GM23338 (cell line): ENCODE measurements at regions not wholly inside any gene's neighbourhood (a gene's known extent, or its start where the extent isn't known, plus 50 kb on each side); places are given as distances from the start of the nearest gene placed in this dataset.

Source experiments
- ATAC-seq: fragments of 200-7000 bp; cut with Tn5 transposase; 3 replicates; pipeline ENCODE4 v1.9.1; 2020
- DNase-seq: peaks from one replicate; pipeline ENCODE4 v3.0.0-alpha.2; 2015; ENCODE audit warnings: low spot score
- H2AFZ ChIP-seq: fragments of 200-600 bp; sonication (generic); 2 replicates; pipeline ENCODE4 v1.8.0; 2016; ENCODE audit warnings: antibody characterized with exemption, mild to moderate bottlenecking, moderate library complexity
- H3F3A ChIP-seq: fragments of 200-600 bp; sonication (generic); replicated peaks from 2 replicates; pipeline ENCODE4 v1.8.0; 2017; ENCODE audit warnings: antibody characterized with exemption, mixed run types, low read depth
- H3K27ac ChIP-seq: fragments of 200-600 bp; sonication (generic); 2 replicates; pipeline ENCODE4 v1.6.1; 2016; ENCODE audit warnings: low read depth
- H3K27me3 ChIP-seq: fragments of 200-600 bp; sonication (generic); 2 replicates; pipeline ENCODE4 v1.8.0; 2016; ENCODE audit warnings: mild to moderate bottlenecking, mixed run types, moderate library complexity; ENCODE audit not compliant: insufficient read depth
- H3K36me3 ChIP-seq: fragments of 200-600 bp; sonication (generic); 2 replicates; pipeline ENCODE4 v1.8.0; 2016; ENCODE audit warnings: mild to moderate bottlenecking; ENCODE audit not compliant: insufficient read depth
- H3K4me1 ChIP-seq: fragments of 200-600 bp; sonication (generic); 2 replicates; pipeline ENCODE4 v1.8.0; 2016; ENCODE audit warnings: mild to moderate bottlenecking, moderate library complexity; ENCODE audit not compliant: insufficient read depth
- H3K4me2 ChIP-seq: fragments of 200-600 bp; sonication (generic); 2 replicates; pipeline ENCODE4 v1.7.1; 2017; ENCODE audit warnings: mixed run types
- H3K4me3 ChIP-seq: fragments of 200-600 bp; sonication (generic); 2 replicates; pipeline ENCODE4 v1.6.1; 2016; ENCODE audit warnings: mixed run types
- H3K79me2 ChIP-seq: fragments of 200-600 bp; sonication (generic); replicated peaks from 2 replicates; pipeline ENCODE4 v1.8.0; 2017; ENCODE audit warnings: mild to moderate bottlenecking; ENCODE audit not compliant: insufficient read depth
- H3K9me2 ChIP-seq: fragments of 200-600 bp; sonication (generic); 2 replicates; pipeline ENCODE4 v1.8.0; 2017; ENCODE audit not compliant: insufficient read depth
- H4K20me1 ChIP-seq: fragments of 200-600 bp; sonication (generic); replicated peaks from 2 replicates; pipeline ENCODE4 v1.8.0; 2017; ENCODE audit warnings: mild to moderate bottlenecking; ENCODE audit not compliant: insufficient read depth
- H3K27ac Mint-ChIP-seq: 2 replicates; pipeline ENCODE4 v1.8.0; 2020; ENCODE audit warnings: inconsistent platforms, mild to moderate bottlenecking, moderate library complexity, mixed read lengths
- H3K27me3 Mint-ChIP-seq: 3 replicates; pipeline ENCODE4 v1.8.0; 2022; ENCODE audit warnings: low read depth, mild to moderate bottlenecking, moderate library complexity, mixed read lengths, inconsistent platforms; ENCODE audit not compliant: insufficient read depth, poor library complexity
- H3K36me3 Mint-ChIP-seq: 3 replicates; pipeline ENCODE4 v1.8.0; 2021; ENCODE audit warnings: low read depth, mild to moderate bottlenecking, inconsistent platforms, moderate library complexity, mixed read lengths
- H3K4me1 Mint-ChIP-seq: 3 replicates; pipeline ENCODE4 v1.8.0; 2020; ENCODE audit warnings: mild to moderate bottlenecking, inconsistent platforms, mixed read lengths
- H3K4me3 Mint-ChIP-seq: 3 replicates; pipeline ENCODE4 v1.8.0; 2021; ENCODE audit warnings: moderate library complexity, mild to moderate bottlenecking, inconsistent platforms, mixed read lengths
- H3K9me3 Mint-ChIP-seq: 3 replicates; pipeline ENCODE4 v1.8.0; 2020; ENCODE audit warnings: moderate library complexity, mild to moderate bottlenecking, inconsistent platforms, mixed read lengths
- CREB1 ChIP-seq: fragments of 250-450 bp; sonication (Bioruptor Pico); IDR thresholded peaks from 2 replicates; pipeline ENCODE4 v1.5.0; 2020; ENCODE audit warnings: low read depth, mild to moderate bottlenecking, moderate library complexity
- STAT1 ChIP-seq: IDR thresholded peaks from one replicate; pipeline ENCODE4 v1.6.1; 2016; ENCODE audit warnings: antibody characterized with exemption; ENCODE audit not compliant: unreplicated experiment
- ZNF331 ChIP-seq: fragments of 250-450 bp; sonication (Bioruptor Pico); IDR thresholded peaks from 2 replicates; pipeline ENCODE4 v1.5.0; 2020; ENCODE audit warnings: low read depth, mild to moderate bottlenecking, moderate library complexity
- ZNF462 ChIP-seq: fragments of 250-450 bp; sonication (Bioruptor Pico); IDR thresholded peaks from 2 replicates; pipeline ENCODE4 v1.5.0; 2020; ENCODE audit warnings: mild to moderate bottlenecking, moderate library complexity
- TF ChIP-seq, protein P1 (sequence below): IDR thresholded peaks from one replicate; pipeline ENCODE4 v1.6.1; 2018; ENCODE audit warnings: antibody characterized with exemption; ENCODE audit not compliant: unreplicated experiment

- no peak for TF ChIP-seq ZNF462 (CRISPR knock-in tag)
- TF ChIP-seq CREB1, result no peak
- TF ChIP-seq ZNF331 (CRISPR knock-in tag), result no peak
- TF ChIP-seq, protein P1, sequence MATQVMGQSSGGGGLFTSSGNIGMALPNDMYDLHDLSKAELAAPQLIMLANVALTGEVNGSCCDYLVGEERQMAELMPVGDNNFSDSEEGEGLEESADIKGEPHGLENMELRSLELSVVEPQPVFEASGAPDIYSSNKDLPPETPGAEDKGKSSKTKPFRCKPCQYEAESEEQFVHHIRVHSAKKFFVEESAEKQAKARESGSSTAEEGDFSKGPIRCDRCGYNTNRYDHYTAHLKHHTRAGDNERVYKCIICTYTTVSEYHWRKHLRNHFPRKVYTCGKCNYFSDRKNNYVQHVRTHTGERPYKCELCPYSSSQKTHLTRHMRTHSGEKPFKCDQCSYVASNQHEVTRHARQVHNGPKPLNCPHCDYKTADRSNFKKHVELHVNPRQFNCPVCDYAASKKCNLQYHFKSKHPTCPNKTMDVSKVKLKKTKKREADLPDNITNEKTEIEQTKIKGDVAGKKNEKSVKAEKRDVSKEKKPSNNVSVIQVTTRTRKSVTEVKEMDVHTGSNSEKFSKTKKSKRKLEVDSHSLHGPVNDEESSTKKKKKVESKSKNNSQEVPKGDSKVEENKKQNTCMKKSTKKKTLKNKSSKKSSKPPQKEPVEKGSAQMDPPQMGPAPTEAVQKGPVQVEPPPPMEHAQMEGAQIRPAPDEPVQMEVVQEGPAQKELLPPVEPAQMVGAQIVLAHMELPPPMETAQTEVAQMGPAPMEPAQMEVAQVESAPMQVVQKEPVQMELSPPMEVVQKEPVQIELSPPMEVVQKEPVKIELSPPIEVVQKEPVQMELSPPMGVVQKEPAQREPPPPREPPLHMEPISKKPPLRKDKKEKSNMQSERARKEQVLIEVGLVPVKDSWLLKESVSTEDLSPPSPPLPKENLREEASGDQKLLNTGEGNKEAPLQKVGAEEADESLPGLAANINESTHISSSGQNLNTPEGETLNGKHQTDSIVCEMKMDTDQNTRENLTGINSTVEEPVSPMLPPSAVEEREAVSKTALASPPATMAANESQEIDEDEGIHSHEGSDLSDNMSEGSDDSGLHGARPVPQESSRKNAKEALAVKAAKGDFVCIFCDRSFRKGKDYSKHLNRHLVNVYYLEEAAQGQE, result no peak
Measured at GRCh38 chr9:29390859-29391258, 1817.6 kb upstream of the C9orf72 start (continued).

DNA sequence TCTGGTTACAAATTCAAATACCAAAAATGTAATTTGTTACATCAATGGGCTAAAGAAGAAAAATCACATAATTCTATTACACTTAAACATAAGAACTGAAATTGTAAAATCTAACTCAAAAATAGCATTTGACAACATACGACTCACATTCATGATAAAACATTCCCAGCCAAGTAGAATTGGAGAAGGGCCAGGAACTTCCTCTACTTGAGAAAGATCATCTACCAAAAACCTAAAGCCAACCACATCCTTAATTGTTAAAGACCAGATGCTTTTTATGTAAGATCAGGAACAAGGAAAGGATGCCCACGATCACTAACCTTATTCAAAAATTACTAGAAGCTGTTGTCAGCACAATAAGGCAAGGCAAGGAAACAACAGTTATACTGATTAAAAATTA lies 1819.8 kb upstream of the C9orf72 start:
- Mint-ChIP-seq H3K9me3 (no peaks in the 10 kb centered on the region), H3K27ac (no peak overlapping the region), H3K36me3 (no peaks in the 10 kb centered on the region), H3K27me3 (peaks cover 1% of the 10 kb centered on the region), H3K4me3 (no peak overlapping the region), H3K4me1 (peaks cover 4% of the 10 kb centered on the region; the same call in 2 of the 3 replicates)
- Histone ChIP-seq H3K4me3 (no peak overlapping the region), H3K79me2 (no peaks in the 10 kb centered on the region), H3K4me2 (no peak overlapping the region), H3F3A (no peaks in the 10 kb centered on the region), H4K20me1 (no peaks in the 10 kb centered on the region), H3K27me3 (no peaks in the 10 kb centered on the region), H3K4me1 (no peaks in the 10 kb centered on the region), H3K27ac (no peak overlapping the region), H2AFZ (no peak overlapping the region), H3K9me2 (no peaks in the 10 kb centered on the region), H3K36me3 (no peaks in the 10 kb centered on the region)
- DNase-seq (no peak), ATAC-seq (no peak)
- no peak for TF ChIP-seq STAT1
